HG02759 (cell line): ENCODE measurements at regions not wholly inside any gene's neighbourhood (a gene's known extent, or its start where the extent isn't known, plus 50 kb on each side); places are given as distances from the start of the nearest gene placed in this dataset.
"Not testable (repeated sequence)": the region's sequence is repeated elsewhere in the genome, so short reads cannot be mapped to it uniquely, and the experiment has no call there.

ENCODE experiments used
- ATAC-seq: cut with Tn5 transposase; IDR thresholded peaks from one replicate; pipeline ENCODE4 v1.9.1; 2021; ENCODE audit warnings: mild to moderate bottlenecking, moderate library complexity; ENCODE audit not compliant: unreplicated experiment

GRCh38 chrX:35611562-35611961 is 186.6 kb upstream of the MAGEB16 start:
- not testable (repeated sequence) for ATAC-seq

- no peak for ATAC-seq
Measured at GRCh38 chrX:35617836-35618235, 180.3 kb upstream of the MAGEB16 start.

GRCh38 chrX:35622040-35622439 is 176.1 kb upstream of the MAGEB16 start:
- ATAC-seq = no peak

- no peak for ATAC-seq
Measured at GRCh38 chrX:35622601-35623000, 175.5 kb upstream of the MAGEB16 start.

GRCh38 chrX:35625714-35626113 is 172.4 kb upstream of the MAGEB16 start:
- no peak for ATAC-seq

- no peak for ATAC-seq
Measured at GRCh38 chrX:35626124-35626523, 172.0 kb upstream of the MAGEB16 start.

GRCh38 chrX:35635971-35636370 is 162.2 kb upstream of the MAGEB16 start:
- ATAC-seq = not testable (repeated sequence)

- no peak for ATAC-seq
Measured at GRCh38 chrX:35664833-35665232, 133.3 kb upstream of the MAGEB16 start.

- ATAC-seq = no peak
Measured at GRCh38 chrX:35665311-35665710, 132.8 kb upstream of the MAGEB16 start.

- no peak for ATAC-seq
Measured at GRCh38 chrX:35670889-35671288, 127.3 kb upstream of the MAGEB16 start.

GRCh38 chrX:35675151-35675550 is 123.0 kb upstream of the MAGEB16 start:
- no peak for ATAC-seq

- ATAC-seq = no peak
Measured at GRCh38 chrX:35680940-35681346, 117.2 kb upstream of the MAGEB16 start.

GRCh38 chrX:35682476-35682875 is 115.7 kb upstream of the MAGEB16 start:
- no peak for ATAC-seq

- no peak for ATAC-seq
Measured at GRCh38 chrX:35696760-35697234, 101.3 kb upstream of the MAGEB16 start.

GRCh38 chrX:35699642-35700041 is 98.5 kb upstream of the MAGEB16 start:
- ATAC-seq = no peak

- no peak for ATAC-seq
Measured at GRCh38 chrX:35700121-35700520, 98.0 kb upstream of the MAGEB16 start.

GRCh38 chrX:35711281-35711680 is 86.9 kb upstream of the MAGEB16 start:
- no peak for ATAC-seq

- no peak for ATAC-seq
Measured at GRCh38 chrX:35722128-35722527, 76.0 kb upstream of the MAGEB16 start.

- no peak for ATAC-seq
Measured at GRCh38 chrX:35726176-35726575, 72.0 kb upstream of the MAGEB16 start.

- ATAC-seq = no peak
Measured at GRCh38 chrX:35728481-35728880, 69.7 kb upstream of the MAGEB16 start.

GRCh38 chrX:35733879-35734278 is 64.3 kb upstream of the MAGEB16 start:
- no peak for ATAC-seq

- no peak for ATAC-seq
Measured at GRCh38 chrX:35741142-35741541, 57.0 kb upstream of the MAGEB16 start.

GRCh38 chrX:35743331-35743730 is 54.8 kb upstream of the MAGEB16 start:
- no peak for ATAC-seq
